SK-N-SH (cell line): ENCODE measurements at regions not wholly inside any gene's neighbourhood (a gene's known extent, or its start where the extent isn't known, plus 50 kb on each side); places are given as distances from the start of the nearest gene placed in this dataset.

Source experiments
- CTCF ChIA-PET: fragments of 300-600, 350-600 bp; formaldehyde crosslinking; extraction: SDS; loops from one replicate; lab custom pipeline; 2021; lab: Yijun Ruan, JAX
- POLR2A ChIA-PET: fragments of 350-600 bp; sonication (Branson Sonifier 250); formaldehyde crosslinking; extraction: SDS; loops from one replicate; lab custom pipeline; 2020; ENCODE audit warnings: antibody characterized with exemption, inconsistent platforms; lab: Yijun Ruan, JAX
- DNase-seq: peaks from one replicate; pipeline ENCODE4 v3.0.0; 2012
- H2AFZ ChIP-seq: fragments of 200-600 bp; sonication (generic); 2 replicates; pipeline ENCODE4 v1.8.1; 2016; ENCODE audit warnings: antibody characterized with exemption, mild to moderate bottlenecking, low read depth
- H3F3A ChIP-seq: fragments of 200-600 bp; sonication (generic); replicated peaks from 2 replicates; pipeline ENCODE3; 2016; ENCODE audit warnings: antibody characterized with exemption, mild to moderate bottlenecking; ENCODE audit not compliant: insufficient read depth
- H3K27ac ChIP-seq, 2 experiments: fragments of 200-500 bp in 1 of 2; fragments of 200-600 bp in 1 of 2; sonication (Bioruptor generic) in 1 of 2; sonication (generic), shearing (Covaris generic) in 1 of 2; 2 replicates each; pipeline versions ENCODE4 v1.5.1 to v1.6.1; 2014 to 2016; ENCODE audit warnings: low read depth in 2 of 2, inconsistent platforms in 1 of 2, low read length in 1 of 2, mild to moderate bottlenecking in 1 of 2, mixed read lengths in 1 of 2
- H3K27me3 ChIP-seq: fragments of 200-600 bp; sonication (generic), shearing (Covaris generic); 2 replicates; pipeline ENCODE4 v1.6.1; 2016; ENCODE audit warnings: mixed run types; ENCODE audit not compliant: insufficient read depth
- H3K36me3 ChIP-seq, 2 experiments: fragments of 200-500 bp in 1 of 2; fragments of 200-600 bp in 1 of 2; sonication (Bioruptor generic) in 1 of 2; sonication (generic) in 1 of 2; replicated peaks in 1 of 2; 2 replicates each; pipeline versions ENCODE3 to v1.5.1; 2014 to 2016; ENCODE audit warnings: low read length in 1 of 2, mild to moderate bottlenecking in 1 of 2; ENCODE audit not compliant: insufficient read depth in 2 of 2, control insufficient read depth in 1 of 2
- H3K4me1 ChIP-seq, 2 experiments: fragments of 200-500 bp in 1 of 2; fragments of 200-600 bp in 1 of 2; sonication (Bioruptor generic) in 1 of 2; sonication (generic), shearing (Covaris generic) in 1 of 2; 2 replicates each; pipeline versions ENCODE4 v1.5.1 to v1.6.1; 2014 to 2016; ENCODE audit warnings: low read depth in 1 of 2, low read length in 1 of 2, mixed run types in 1 of 2; ENCODE audit not compliant: insufficient read depth in 2 of 2, control insufficient read depth in 1 of 2
- H3K4me2 ChIP-seq: fragments of 200-600 bp; sonication (generic), shearing (Covaris generic); 2 replicates; pipeline ENCODE4 v1.6.1; 2017; ENCODE audit warnings: mixed run types
- H3K4me3 ChIP-seq, 2 experiments: fragments of 200-500 bp in 1 of 2; fragments of 200-600 bp in 1 of 2; sonication (Bioruptor generic) in 1 of 2; sonication (generic), shearing (Covaris generic) in 1 of 2; 2 replicates each; pipeline versions ENCODE4 v1.5.1 to v1.8.1; 2014 to 2016; ENCODE audit warnings: low read depth in 2 of 2, inconsistent platforms in 1 of 2, low read length in 1 of 2, mild to moderate bottlenecking in 1 of 2, mixed read lengths in 1 of 2, moderate library complexity in 1 of 2
- H3K79me2 ChIP-seq: fragments of 200-600 bp; sonication (generic); 2 replicates; pipeline ENCODE4 v1.8.1; 2017; ENCODE audit warnings: mild to moderate bottlenecking; ENCODE audit not compliant: insufficient read depth
- H3K9ac ChIP-seq: fragments of 200-600 bp; sonication (generic); 2 replicates; pipeline ENCODE4 v1.6.1; 2017; ENCODE audit warnings: mixed run types
- H3K9me2 ChIP-seq: fragments of 200-600 bp; sonication (generic); 2 replicates; pipeline ENCODE4 v1.6.1; 2017; ENCODE audit warnings: mixed run types
- H3K9me3 ChIP-seq: fragments of 200-600 bp; sonication (generic); 2 replicates; pipeline ENCODE4 v1.6.1; 2017; ENCODE audit warnings: mixed run types, mild to moderate bottlenecking, moderate library complexity
- H4K20me1 ChIP-seq: fragments of 200-600 bp; sonication (generic); 2 replicates; pipeline ENCODE4 v1.6.1; 2017; ENCODE audit warnings: mild to moderate bottlenecking, mixed run types; ENCODE audit not compliant: insufficient read depth
- CHD2 ChIP-seq: fragments of 150-350 bp; IDR thresholded peaks from 2 replicates; pipeline ENCODE4 v1.6.1; 2018; ENCODE audit warnings: low read length; ENCODE audit not compliant: partially characterized antibody
- CTCF ChIP-seq: fragments of 200-600 bp; sonication (generic); IDR thresholded peaks from 2 replicates; pipeline ENCODE4 v1.6.1; 2017; ENCODE audit warnings: antibody characterized with exemption, mild to moderate bottlenecking, moderate library complexity
- ELF1 ChIP-seq: IDR thresholded peaks from 2 replicates; pipeline ENCODE4 v1.4.0; 2012
- EZH2phosphoT487 ChIP-seq: fragments of 200-600 bp; sonication (generic); IDR thresholded peaks from 2 replicates; pipeline ENCODE4 v1.6.1; 2017; ENCODE audit warnings: low read depth, mixed run types, mild to moderate bottlenecking, antibody characterized with exemption, moderate library complexity, borderline replicate concordance
- FOXM1 ChIP-seq: IDR thresholded peaks from 2 replicates; pipeline ENCODE4 v1.4.0; 2012; ENCODE audit warnings: low read depth, mild to moderate bottlenecking
- GABPA ChIP-seq: IDR thresholded peaks from 2 replicates; pipeline ENCODE4 v1.4.0; 2012; ENCODE audit warnings: low read depth, mild to moderate bottlenecking
- GATA2 ChIP-seq: sonication (generic); formaldehyde crosslinking; IDR thresholded peaks from 2 replicates; pipeline ENCODE4 v1.5.0; 2020; ENCODE audit warnings: mild to moderate bottlenecking, missing genetic modification reagents
- JUND ChIP-seq: IDR thresholded peaks from 2 replicates; pipeline ENCODE4 v1.4.0; 2012
- MAX ChIP-seq: IDR thresholded peaks from 2 replicates; pipeline ENCODE4 v1.4.0; 2012; ENCODE audit warnings: low read depth
- MEF2A ChIP-seq: IDR thresholded peaks from 2 replicates; pipeline ENCODE4 v1.4.0; 2012; ENCODE audit warnings: low read depth, borderline replicate concordance
- NFIC ChIP-seq: IDR thresholded peaks from 2 replicates; pipeline ENCODE4 v1.4.0; 2012; ENCODE audit warnings: borderline replicate concordance
- NRF1 ChIP-seq: IDR thresholded peaks from 2 replicates; pipeline ENCODE4 v1.6.1; 2012; ENCODE audit warnings: low read depth, mild to moderate bottlenecking, low read length
- PBX3 ChIP-seq: IDR thresholded peaks from 2 replicates; pipeline ENCODE4; 2012
- POLR2AphosphoS5 ChIP-seq: IDR thresholded peaks from 2 replicates; pipeline ENCODE4 v1.6.1; 2012; ENCODE audit warnings: low read depth, low read length
- RAD21 ChIP-seq: IDR thresholded peaks from 2 replicates; pipeline ENCODE4 v1.6.1; 2012; ENCODE audit warnings: mild to moderate bottlenecking, low read length
- RCOR1 ChIP-seq: fragments of 150-350 bp; IDR thresholded peaks from 2 replicates; pipeline ENCODE4 v1.6.1; 2017; ENCODE audit warnings: antibody characterized with exemption, low read length
- RFX5 ChIP-seq: IDR thresholded peaks from 2 replicates; pipeline ENCODE4 v1.6.1; 2012; ENCODE audit warnings: mild to moderate bottlenecking, improper control_type of control experiment, low read length
- RXRA ChIP-seq: IDR thresholded peaks from 2 replicates; pipeline ENCODE4 v1.4.0; 2012; ENCODE audit warnings: low read depth, mild to moderate bottlenecking, borderline replicate concordance
- SIN3A ChIP-seq: IDR thresholded peaks from 2 replicates; pipeline ENCODE4 v1.6.1; 2012; ENCODE audit warnings: low read depth, mild to moderate bottlenecking, low read length, moderate library complexity, borderline replicate concordance
- SMC3 ChIP-seq: IDR thresholded peaks from 2 replicates; pipeline ENCODE4 v1.6.1; 2012; ENCODE audit warnings: low read depth, low read length, improper control_type of control experiment
- TAF1 ChIP-seq: IDR thresholded peaks from 2 replicates; pipeline ENCODE4 v1.6.1; 2012; ENCODE audit warnings: low read depth, mild to moderate bottlenecking, low read length, moderate library complexity, borderline replicate concordance
- USF2 ChIP-seq: fragments of 150-350 bp; IDR thresholded peaks from 2 replicates; pipeline ENCODE4 v1.6.1; 2017; ENCODE audit warnings: antibody characterized with exemption, low read length, low read depth, borderline replicate concordance
- YY1 ChIP-seq: IDR thresholded peaks from 2 replicates; pipeline ENCODE4 v1.4.0; 2012; ENCODE audit warnings: low read depth, mild to moderate bottlenecking
- WGBS: methylation state at CpG from one replicate; pipeline ENCODE4 v1.1.6; 2017; ENCODE audit warnings: low lambda C conversion rate; 5-methylcytosine and 5-hydroxymethylcytosine counted together

GRCh38 chr13:85709721-85710120 lies 89.5 kb downstream of the SLITRK6 start:
- Histone ChIP-seq H3K4me1 (no peaks in the 10 kb centered on the region; a peak in 1 of 4 replicates), H3K27me3 (no peaks in the 10 kb centered on the region), H3K79me2 (no peaks in the 10 kb centered on the region), H3K4me3 (no peak overlapping the region), H2AFZ (no peak overlapping the region), H3K4me2 (no peak overlapping the region), H3K36me3 (no peaks in the 10 kb centered on the region), H3F3A (no peaks in the 10 kb centered on the region), H3K9me2 (no peaks in the 10 kb centered on the region), H4K20me1 (no peaks in the 10 kb centered on the region)
- POLR2A ChIA-PET, result no interaction called here
- WGBS, result 91% methylated on average over 1 of the region's 1 CpG
- TF ChIP-seq GABPA (no peak), SMC3 (no peak), RFX5 (no peak), ELF1 (no peak), NRF1 (no peak), EZH2phosphoT487 (no peak), CTCF (no peak), RCOR1 (no peak), GATA2 (no peak), FOXM1 (no peak), RAD21 (no peak), USF2 (no peak), CHD2 (no peak), MAX (no peak)
- TF ChIP-seq, all 33 proteins: peak for 0
- Histone ChIP-seq H3K27ac (no peak overlapping the region), H3K9ac (no peak overlapping the region), H3K9me3 (no peaks in the 10 kb centered on the region)
- CTCF ChIA-PET, result interaction anchor here (1.2 kb wide), 1 partner anchor 10 kb away, joined by 3 read pairs; no protein-coding TSS in a partner anchor
- no peak for DNase-seq

DNA sequence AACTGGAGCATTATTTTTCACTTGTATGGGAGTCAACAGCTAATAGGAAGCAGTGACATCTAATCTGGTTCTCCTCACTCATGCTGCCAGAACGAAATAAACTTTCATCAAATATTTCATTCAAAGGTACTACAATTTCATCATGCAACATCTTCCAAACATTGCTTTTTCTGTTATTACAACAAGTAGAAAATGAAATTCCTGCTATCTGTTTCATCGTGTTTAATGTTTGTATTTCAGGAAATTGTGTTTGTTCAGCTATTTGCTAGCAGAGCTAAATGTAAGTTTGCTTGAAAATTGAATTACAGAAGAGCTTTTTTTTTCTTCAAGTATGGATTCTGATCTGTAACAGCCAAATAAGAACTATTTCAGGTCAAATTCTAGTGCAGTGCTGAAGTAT lies 90.1 kb downstream of the SLITRK6 start:
- Histone ChIP-seq H4K20me1 (no peaks in the 10 kb centered on the region), H2AFZ (peak overlapping the region; percentile 21; the same call in 1 of the 2 replicates), H3K9me2 (no peaks in the 10 kb centered on the region), H3K4me2 (no peak overlapping the region), H3K79me2 (no peaks in the 10 kb centered on the region), H3K27ac (no peak overlapping the region), H3K9ac (no peak overlapping the region), H3K36me3 (no peaks in the 10 kb centered on the region), H3K4me3 (no peak overlapping the region), H3K4me1 (no peaks in the 10 kb centered on the region; a peak in 1 of 4 replicates), H3F3A (no peaks in the 10 kb centered on the region), H3K9me3 (no peaks in the 10 kb centered on the region), H3K27me3 (no peaks in the 10 kb centered on the region)
- POLR2A ChIA-PET, result no interaction called here
- no peak for DNase-seq
- CTCF ChIA-PET, result no interaction called here
- 33% methylated on average over 2 of the region's 2 CpGs for WGBS
- TF ChIP-seq NFIC (no peak), POLR2AphosphoS5 (no peak), YY1 (no peak), JUND (no peak), TAF1 (no peak), PBX3 (no peak), RCOR1 (no peak), NRF1 (no peak), MEF2A (no peak), GABPA (no peak), MAX (no peak), RXRA (no peak), CTCF (no peak), SMC3 (no peak), SIN3A (no peak), ELF1 (no peak), RFX5 (no peak), CHD2 (no peak), EZH2phosphoT487 (no peak)
